ENCODE measurements at regions not wholly inside any gene's neighbourhood (a gene's known extent, or its start where the extent isn't known, plus 50 kb on each side); places are given as distances from the start of the nearest gene placed in this dataset.

DNA sequence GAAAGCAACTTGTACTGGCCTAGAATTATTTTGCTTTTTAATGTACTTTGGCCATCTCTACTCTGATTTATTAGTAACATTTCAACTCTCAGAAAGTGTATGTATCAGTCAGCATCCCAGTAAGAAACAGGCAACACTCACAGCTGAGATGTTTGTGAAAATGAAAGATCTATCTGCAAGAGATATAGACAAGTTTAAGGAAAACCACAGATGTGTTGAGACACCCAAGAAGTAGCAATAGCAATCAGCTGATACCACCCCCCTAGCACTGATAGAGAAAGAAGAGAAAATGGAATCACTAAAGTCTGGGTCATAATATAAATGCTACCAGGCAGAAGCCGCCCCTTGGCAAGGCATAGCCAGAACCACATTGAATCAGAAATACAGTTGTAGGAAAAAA lies 372.0 kb downstream of the ARAP2 start:
- TF ChIP-seq, protein P1, sequence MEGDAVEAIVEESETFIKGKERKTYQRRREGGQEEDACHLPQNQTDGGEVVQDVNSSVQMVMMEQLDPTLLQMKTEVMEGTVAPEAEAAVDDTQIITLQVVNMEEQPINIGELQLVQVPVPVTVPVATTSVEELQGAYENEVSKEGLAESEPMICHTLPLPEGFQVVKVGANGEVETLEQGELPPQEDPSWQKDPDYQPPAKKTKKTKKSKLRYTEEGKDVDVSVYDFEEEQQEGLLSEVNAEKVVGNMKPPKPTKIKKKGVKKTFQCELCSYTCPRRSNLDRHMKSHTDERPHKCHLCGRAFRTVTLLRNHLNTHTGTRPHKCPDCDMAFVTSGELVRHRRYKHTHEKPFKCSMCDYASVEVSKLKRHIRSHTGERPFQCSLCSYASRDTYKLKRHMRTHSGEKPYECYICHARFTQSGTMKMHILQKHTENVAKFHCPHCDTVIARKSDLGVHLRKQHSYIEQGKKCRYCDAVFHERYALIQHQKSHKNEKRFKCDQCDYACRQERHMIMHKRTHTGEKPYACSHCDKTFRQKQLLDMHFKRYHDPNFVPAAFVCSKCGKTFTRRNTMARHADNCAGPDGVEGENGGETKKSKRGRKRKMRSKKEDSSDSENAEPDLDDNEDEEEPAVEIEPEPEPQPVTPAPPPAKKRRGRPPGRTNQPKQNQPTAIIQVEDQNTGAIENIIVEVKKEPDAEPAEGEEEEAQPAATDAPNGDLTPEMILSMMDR (IDR thresholded peaks at IDR 0.05), result no peak
- TF ChIP-seq POLR2A (IDR thresholded peaks at IDR 0.05) (no peak), EP300 (IDR thresholded peaks at IDR 0.05) (no peak), POLR2AphosphoS5 (IDR thresholded peaks at IDR 0.05) (no peak)

Measured in stomach (tissue), 4 donors.